GM21528 (cell line): ENCODE measurements at regions not wholly inside any gene's neighbourhood (a gene's known extent, or its start where the extent isn't known, plus 50 kb on each side); places are given as distances from the start of the nearest gene placed in this dataset.

Experiments
- ATAC-seq: cut with Tn5 transposase; IDR thresholded peaks from one replicate; pipeline ENCODE4 v1.9.1; 2021; ENCODE audit warnings: mild to moderate bottlenecking, moderate library complexity; ENCODE audit not compliant: unreplicated experiment, low FRiP score

DNA sequence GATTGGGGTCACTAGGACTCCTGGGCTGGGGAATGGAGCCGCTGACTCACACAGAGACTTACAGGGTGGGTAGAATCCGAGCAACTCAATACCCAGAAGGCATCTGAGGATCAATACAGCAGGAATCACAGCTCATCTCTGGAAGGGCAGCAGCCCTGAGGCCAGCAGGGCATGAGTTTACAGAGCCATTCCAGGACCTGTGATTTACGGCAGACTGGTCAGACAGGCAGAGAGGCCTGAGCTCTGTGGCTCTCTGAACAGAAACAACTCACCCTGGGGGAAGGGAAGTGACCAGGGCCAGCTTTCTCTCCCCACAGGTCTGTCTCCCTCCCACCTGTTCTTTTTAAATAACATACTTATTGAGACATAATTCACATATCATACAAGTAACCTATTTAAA lies 88.2 kb upstream of the CXCL12 start:
- no peak for ATAC-seq

- no peak for ATAC-seq
Observed at GRCh38 chr10:44476409-44477045, 91.6 kb upstream of the CXCL12 start.

DNA sequence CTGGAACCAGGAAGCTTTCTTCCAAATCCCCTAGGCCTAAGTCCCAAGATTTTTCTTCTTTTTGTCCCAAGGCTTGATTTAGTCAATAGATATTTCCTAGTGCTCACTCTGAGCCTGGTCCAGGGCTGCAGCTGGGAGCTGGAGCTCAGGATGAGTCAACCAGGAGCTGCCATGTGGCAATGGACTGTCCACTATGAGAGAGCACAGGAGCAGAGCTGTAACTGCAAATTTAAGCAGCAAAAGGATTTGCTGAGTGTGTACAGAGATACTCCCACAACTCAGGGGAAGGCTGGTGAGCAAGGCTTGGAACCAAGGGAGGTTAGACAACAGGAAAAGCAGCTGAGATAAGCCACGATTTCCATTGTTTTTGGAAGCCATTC lies 92.1 kb upstream of the CXCL12 start:
- no peak for ATAC-seq

DNA sequence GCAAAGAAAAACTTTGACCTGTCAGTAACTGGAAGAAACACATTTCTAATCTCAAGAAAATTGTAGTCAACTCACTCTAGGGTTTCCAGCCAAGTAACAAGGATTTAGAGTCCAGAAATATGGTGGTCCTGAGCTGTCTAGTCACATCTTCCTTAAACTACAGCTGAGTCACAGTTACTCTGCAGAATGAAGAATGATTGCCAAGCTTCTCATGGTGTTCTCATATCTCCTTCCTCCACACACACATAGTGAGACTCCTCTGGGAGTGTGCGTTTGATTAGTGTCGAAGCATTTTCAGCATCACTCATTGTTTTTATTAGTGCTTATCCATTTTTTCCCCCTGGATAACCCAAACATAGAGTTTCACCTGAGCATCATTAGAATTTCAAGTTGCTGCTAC lies 93.1 kb upstream of the CXCL12 start:
- ATAC-seq, result no peak

DNA sequence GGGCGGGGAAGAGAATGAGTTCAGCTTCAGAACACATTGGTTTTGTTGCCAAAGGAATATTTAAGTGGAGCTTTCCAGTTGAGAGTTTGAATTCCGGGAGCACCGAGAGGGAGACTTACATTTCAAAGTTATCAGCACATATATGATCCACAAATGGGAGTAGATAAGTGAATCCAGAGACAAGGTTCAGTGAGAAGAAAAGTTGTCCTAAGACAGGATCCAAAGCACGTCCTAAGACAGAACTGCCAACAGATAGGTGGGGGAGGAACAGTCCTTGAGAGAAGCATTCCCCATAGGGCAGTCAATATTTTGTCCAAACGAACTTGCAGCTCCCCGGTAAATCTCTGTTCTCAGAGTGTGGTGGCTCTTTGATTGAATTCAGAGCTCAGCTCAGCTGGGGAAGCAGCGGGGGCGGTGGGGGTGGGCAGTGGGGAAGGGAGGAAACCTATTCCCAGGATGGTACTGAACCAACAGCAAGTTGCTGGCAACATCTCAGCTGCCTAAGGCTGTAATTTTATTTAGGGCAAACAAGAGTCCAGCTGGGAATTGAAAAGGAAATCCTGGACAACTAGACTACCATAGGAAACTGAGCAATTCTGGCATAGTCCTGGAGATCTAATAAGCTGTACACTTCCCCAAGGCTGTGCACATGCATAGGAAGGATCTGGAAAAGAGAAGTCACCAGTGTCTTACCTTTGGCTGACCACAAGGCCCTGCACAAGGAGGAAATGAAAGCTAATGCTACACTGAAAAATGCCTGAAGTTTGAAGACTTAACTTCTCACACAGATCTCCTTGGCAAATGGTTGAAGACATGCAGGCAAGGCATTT lies 94.2 kb upstream of the CXCL12 start:
- ATAC-seq, result no peak

- no peak for ATAC-seq
Observed at GRCh38 chr10:44492678-44493077, 107.8 kb upstream of the CXCL12 start.

- no peak for ATAC-seq
Observed at GRCh38 chr10:44498222-44498621, 113.3 kb upstream of the CXCL12 start.

GRCh38 chr10:44500451-44500850 lies 115.6 kb upstream of the CXCL12 start:
- ATAC-seq, result no peak

- ATAC-seq, result no peak
Observed at GRCh38 chr10:44506386-44506785, 121.5 kb upstream of the CXCL12 start.

DNA sequence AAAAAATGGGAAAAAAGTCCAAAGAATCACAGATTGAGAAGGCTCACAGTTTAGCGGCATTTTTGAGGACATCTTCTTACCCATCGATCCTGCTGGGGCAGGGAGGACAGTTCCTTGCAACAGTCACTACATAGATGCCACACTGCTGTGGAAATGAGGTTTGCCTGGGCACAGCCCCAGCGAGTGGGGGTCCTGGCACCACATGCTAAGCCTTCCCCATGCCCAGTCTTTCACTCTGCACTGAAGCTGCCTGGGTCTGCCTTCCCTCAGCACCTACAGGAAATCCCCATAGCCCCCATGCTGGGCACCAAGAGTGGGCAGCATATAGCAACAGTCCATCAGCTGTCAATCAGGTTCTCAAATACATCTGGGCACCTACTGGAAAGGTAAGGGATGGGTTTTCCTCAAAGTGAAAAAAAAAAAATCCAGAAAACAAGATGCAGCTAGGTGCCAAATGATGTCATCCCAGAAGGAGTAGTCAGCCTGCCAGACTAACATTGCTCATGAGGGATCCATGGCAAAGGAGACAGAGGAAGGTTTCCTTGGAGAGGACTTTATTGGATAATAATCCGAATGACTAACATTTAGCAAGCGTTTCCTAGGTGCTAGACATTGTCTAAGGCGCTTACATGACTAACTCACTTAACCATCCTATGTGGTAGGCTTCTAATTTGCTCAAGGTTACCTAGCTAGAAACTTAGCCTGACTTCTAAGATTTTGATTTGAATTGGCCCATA lies 125.7 kb upstream of the CXCL12 start:
- no peak for ATAC-seq

- ATAC-seq, result no peak
Observed at GRCh38 chr10:44511166-44511565, 126.3 kb upstream of the CXCL12 start.

DNA sequence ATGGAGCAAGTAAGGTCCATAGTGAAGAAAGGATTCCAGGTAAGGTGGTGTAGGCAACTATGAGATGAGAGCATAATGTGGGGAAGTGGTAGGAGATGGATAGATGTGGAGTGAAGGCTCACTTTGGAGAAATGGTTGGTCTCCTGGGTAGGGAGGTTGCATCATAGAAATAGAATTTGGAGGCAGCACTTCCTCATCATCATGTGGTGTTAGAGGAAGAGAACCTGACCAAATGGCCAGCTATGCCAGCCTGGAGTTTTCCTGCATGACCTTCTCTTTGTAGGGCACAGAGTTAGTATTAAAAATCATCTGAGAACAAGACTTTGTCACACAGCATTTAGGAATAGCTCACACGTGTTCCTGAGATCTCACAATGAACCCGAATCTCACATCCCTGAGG lies 126.7 kb upstream of the CXCL12 start:
- no peak for ATAC-seq

DNA sequence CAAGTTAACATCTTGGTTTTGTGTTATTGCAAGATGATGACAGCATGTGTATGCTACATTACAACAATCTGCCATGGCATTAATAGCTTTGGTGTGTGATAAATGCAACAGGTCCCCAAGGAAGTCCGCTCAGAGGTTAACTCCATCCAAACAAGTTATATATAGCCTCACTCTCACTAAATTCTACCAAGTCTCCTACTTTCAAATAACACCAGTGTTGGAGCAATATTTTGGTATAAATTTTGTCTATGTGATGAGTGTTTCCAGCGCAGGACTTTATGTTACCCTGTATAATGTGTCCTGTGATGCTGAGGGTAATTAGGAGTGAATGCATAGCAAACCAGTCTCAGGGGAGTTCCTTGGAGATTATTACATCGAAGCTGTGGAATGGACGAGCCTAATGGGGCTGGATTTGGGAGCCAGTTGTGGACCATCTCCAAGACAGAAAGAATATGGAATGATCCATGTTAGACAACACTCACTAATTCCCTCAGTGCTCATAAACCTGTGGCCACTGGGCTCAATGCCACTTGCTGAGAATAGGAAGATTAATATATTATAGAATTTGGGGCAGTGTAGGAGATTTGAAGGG lies 127.6 kb upstream of the CXCL12 start:
- ATAC-seq, result no peak

- no peak for ATAC-seq
Observed at GRCh38 chr10:44513591-44513990, 128.7 kb upstream of the CXCL12 start.

DNA sequence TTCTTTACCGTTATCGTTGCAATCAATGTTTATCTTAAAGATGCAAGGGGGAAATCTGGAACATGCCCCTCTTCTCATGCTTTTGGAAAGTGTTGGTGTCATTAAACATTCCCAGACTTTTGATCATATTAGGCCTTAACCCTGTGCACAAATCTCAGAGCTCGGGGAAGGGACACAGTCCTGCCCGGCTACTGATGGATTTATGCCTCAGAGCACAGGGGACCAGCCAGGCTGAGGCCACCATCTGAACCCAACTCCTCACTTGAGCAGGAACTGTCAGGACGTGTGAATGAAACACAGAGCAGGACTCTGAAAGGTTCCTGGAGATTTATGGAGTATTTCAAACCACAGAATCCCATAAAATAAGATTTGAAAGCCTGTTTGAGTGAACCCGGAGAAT lies 132.0 kb upstream of the CXCL12 start:
- no peak for ATAC-seq

- no peak for ATAC-seq
Observed at GRCh38 chr10:44517635-44518034, 132.7 kb upstream of the CXCL12 start.

DNA sequence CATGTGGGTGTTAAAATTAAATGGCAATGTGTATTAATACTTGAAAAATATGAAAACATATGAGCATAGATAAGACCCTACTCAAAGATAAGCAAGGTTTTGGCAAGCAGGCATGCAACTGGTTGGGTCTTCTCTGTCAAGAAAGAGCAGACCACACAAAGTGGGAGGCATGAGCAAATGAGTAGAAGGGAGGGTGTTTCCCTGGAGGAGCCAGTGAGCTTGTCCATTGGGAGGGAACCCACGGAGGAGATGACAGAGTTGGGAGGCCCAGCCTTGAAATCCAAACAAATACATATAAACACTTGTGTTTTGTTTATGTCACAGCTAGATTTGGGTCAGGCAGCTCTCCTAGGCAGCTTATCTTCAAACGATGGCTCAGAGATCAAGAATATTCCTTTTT lies 134.5 kb upstream of the CXCL12 start:
- ATAC-seq, result no peak

DNA sequence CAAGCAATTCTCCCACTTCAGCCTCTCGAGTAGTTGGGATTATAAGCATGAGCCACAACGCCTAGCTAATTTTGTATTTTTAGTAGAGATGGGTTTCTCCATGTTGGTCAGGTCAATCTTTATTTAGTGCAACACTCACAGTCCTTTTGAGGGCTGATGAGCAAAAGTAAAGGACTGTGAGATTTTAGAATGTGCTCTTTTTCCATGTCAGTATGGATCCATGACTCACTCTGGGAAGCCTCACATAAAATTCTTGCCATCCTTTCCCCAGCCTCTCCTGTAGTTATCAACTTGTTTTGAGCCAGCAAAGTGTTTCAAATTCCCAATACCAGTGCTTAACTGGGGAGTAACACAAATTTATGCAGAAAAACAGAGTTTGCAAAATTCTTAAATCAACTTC lies 135.8 kb upstream of the CXCL12 start:
- ATAC-seq, result no peak

GRCh38 chr10:44539178-44539577 lies 154.3 kb upstream of the CXCL12 start:
- ATAC-seq, result no peak

DNA sequence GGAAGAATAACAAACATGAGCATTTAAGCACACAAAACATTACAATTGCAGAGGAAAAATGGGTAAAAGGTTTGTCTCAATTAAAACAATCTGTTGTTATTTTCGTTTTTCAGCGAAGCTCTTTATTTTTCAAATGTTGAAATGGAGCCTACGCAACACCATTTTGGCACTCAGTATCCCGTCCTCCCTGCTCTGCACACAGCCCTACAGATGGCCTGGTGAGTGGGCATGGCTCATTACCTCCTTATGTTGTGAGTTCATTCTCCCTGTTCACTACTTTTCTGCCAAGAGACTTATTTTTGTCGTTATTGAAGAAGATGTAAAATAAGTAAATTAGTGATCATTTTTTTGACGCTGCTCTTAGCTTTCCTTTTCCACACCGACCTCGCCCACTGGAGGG lies 167.8 kb upstream of the CXCL12 start:
- ATAC-seq, result no peak

DNA sequence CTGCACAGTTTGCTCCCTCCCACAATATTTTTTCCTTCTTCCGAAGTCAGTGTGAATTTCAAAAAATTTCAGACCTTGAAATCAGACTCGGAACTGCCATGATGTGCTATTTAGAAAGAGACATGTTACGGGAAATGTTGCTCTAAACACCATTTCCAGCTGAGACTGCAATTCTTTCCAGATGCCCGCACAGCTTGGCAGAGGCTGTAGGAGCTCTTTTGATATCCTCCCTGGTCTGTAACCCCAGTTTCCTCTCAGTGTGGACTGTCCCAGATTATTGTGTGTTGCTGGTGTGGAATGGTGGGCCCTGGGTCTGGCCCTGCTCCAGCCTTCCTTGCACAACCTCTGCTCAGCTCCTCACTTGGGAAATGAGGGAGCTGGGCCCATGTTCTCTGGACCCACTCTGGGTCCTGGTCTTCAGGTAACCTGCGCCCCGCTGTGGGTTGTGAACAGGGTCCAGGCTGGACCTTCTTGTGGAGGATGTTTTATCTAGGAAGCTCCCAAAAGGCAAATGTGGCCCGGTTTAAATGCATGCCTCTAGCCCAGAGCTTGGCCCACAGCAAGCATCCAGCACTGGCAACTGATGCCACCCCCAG lies 172.8 kb upstream of the CXCL12 start:
- no peak for ATAC-seq
